ENCODE measurements at regions not wholly inside any gene's neighbourhood (a gene's known extent, or its start where the extent isn't known, plus 50 kb on each side); places are given as distances from the start of the nearest gene placed in this dataset.

GRCh38 chr13:103277959-103278694 is 211.9 kb upstream of the SLC10A2 start:
- H3K4me3 ChIP-seq, result no peak overlapping the region
- no peak for DNase-seq (ENCODE audit: low spot score)
- H3K9me3 ChIP-seq, result no peaks in the 10 kb centered on the region
- TF ChIP-seq CTCF (IDR thresholded peaks at IDR 0.05), result peak in 1 of 2 donors; percentile 27
- H3K27me3 ChIP-seq, result no peaks in the 10 kb centered on the region
- H3K4me1 ChIP-seq, result no peaks in the 10 kb centered on the region
- no peaks in the 10 kb centered on the region for H3K36me3 ChIP-seq
- H3K27ac ChIP-seq, result no peak overlapping the region

DNA sequence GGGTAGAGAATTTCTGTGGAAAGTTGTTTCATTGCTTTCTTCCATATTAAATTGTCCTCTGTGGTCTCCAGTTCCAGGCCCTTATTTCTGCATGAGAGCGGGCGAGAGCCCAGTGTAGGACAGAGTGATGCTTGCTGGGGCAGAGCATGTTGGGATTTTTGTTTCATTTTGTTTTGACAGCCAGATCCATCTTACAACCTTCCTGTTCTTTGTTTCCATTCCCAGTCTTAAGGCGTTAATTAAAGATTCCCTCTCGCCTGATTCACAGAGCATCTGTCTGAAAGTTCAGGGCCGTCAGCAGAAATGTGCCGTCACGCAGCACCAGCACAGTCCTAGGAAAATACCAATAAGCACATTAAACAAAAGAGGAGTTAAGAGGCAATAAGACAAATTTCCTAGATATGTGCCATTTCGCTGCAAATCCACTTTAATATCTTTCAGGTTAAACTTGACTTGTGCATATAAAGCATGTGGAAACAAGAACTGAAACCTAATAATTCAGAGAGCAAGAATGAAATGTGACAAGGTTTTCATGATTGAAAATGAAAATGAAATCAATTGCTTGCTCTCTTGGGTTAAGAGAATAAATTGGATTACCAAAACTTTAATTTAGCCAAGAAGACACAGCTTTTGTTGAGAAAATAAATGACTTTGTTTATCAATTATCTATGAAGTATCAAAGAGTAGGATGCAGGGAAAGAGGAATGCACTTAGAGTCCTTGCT is 210.7 kb upstream of the SLC10A2 start:
- no peak for DNase-seq (ENCODE audit: low spot score)
- Histone ChIP-seq H3K27ac (no peak overlapping the region), H3K4me1 (no peaks in the 10 kb centered on the region), H3K27me3 (no peaks in the 10 kb centered on the region), H3K36me3 (no peaks in the 10 kb centered on the region), H3K4me3 (no peak overlapping the region), H3K9me3 (no peaks in the 10 kb centered on the region)
- no peak for TF ChIP-seq CTCF (IDR thresholded peaks at IDR 0.05)

DNA sequence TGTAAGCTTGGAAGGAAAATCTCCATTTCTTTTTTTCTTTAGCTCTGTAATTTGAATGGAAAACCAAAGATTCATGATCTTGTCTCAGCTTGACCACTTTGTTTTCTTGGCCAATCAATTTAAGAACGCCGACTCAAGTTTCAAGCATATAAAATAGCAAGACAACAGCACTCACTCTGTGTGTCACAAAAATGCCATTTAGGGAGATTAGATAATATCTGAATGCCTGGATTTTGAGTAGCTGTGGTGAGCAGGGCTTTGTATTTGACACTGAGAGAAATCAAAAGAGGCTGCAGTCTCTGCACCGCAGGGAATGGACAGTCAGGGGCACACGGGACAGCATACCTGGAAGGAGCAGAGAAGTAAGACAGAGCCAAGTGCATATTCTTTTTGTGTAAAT is 209.5 kb upstream of the SLC10A2 start:
- Histone ChIP-seq H3K4me1 (no peaks in the 10 kb centered on the region), H3K4me3 (no peak overlapping the region), H3K36me3 (no peaks in the 10 kb centered on the region), H3K9me3 (no peaks in the 10 kb centered on the region), H3K27me3 (no peaks in the 10 kb centered on the region), H3K27ac (no peak overlapping the region)
- no peak for TF ChIP-seq CTCF (IDR thresholded peaks at IDR 0.05)
- no peak for DNase-seq (ENCODE audit: low spot score)

DNA sequence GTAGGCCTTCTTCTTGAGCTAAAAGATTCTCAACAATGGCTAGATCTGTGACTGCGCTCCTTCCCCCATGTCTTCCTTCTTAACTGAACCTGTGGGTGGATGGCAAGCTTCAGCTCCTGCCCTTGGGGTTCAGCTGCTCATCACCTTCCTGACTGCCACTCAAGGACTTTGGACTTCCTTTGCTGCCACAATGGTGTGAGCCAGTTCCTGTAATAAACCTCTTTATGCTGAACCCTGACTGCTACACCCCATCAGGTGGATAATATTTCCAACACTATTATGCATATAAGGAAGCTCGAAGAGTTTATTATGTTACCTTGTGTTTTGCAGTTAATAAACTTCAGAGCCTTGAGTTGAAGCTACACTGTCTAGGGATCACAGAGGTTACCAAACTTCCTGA is 208.9 kb upstream of the SLC10A2 start:
- H3K4me1 ChIP-seq, result no peaks in the 10 kb centered on the region
- H3K36me3 ChIP-seq, result no peaks in the 10 kb centered on the region
- H3K4me3 ChIP-seq, result no peak overlapping the region
- no peaks in the 10 kb centered on the region for H3K27me3 ChIP-seq
- H3K9me3 ChIP-seq, result no peaks in the 10 kb centered on the region
- no peak overlapping the region for H3K27ac ChIP-seq
- TF ChIP-seq CTCF (IDR thresholded peaks at IDR 0.05), result no peak
- no peak for DNase-seq (ENCODE audit: low spot score)

DNA sequence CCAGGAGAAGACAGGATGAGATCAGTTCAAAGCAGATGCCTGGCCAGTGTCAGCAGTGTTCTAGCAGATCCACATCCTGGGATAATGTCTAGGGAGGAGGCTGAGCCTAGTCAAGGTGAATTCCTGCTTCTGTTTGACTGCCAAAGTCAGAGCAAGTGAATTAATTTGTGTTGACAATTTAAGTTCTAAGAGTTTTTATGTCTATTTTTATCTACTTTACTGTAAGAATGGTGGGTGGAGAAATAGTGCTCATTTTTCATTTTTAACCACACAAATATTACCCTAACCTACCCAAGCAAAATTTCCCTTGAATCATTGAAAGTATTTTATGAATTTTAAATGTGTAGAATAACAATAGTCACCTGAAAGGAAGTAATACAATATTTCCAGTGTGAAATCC is 207.6 kb upstream of the SLC10A2 start:
- Histone ChIP-seq H3K27me3 (no peaks in the 10 kb centered on the region), H3K27ac (no peak overlapping the region), H3K9me3 (no peaks in the 10 kb centered on the region), H3K4me1 (no peaks in the 10 kb centered on the region), H3K36me3 (no peaks in the 10 kb centered on the region), H3K4me3 (no peak overlapping the region)
- TF ChIP-seq CTCF (IDR thresholded peaks at IDR 0.05), result no peak
- no peak for DNase-seq (ENCODE audit: low spot score)

All from right atrium auricular region (tissue), 2 donors.